ENCODE measurements at regions not wholly inside any gene's neighbourhood (a gene's known extent, or its start where the extent isn't known, plus 50 kb on each side); places are given as distances from the start of the nearest gene placed in this dataset.

- Histone ChIP-seq H3K27me3 (ENCODE audit: control insufficient read depth in 3 of 3, insufficient read depth in 3 of 3, low read length in 3 of 3) (no peaks in the 10 kb centered on the region), H3K9me3 (ENCODE audit: control insufficient read depth in 3 of 3, low read length in 3 of 3) (no peaks in the 10 kb centered on the region), H3K36me3 (ENCODE audit: control insufficient read depth in 3 of 3, insufficient read depth in 3 of 3, low read length in 3 of 3) (no peaks in the 10 kb centered on the region), H3K9ac (ENCODE audit: low read depth in 1 of 3, low read length in 3 of 3) (peak overlapping the region in 1 of 3 donors; percentile 60), H3K4me1 (ENCODE audit: control insufficient read depth in 3 of 3, insufficient read depth in 3 of 3, low read length in 3 of 3) (peaks cover 32 to 43% (median 33%) of the 10 kb centered on the region in 3 donors), H3K4me3 (ENCODE audit: low read length in 3 of 3) (peak overlapping the region in 1 of 3 donors; percentile 11), H3K27ac (ENCODE audit: low read depth, low read length) (peak overlapping the region; percentile 47)
These were observed 178.5 kb downstream of the GLI2 start for GRCh38 chr2:120913972-120914838.

- Histone ChIP-seq H3K4me1 (ENCODE audit: control insufficient read depth in 3 of 3, insufficient read depth in 3 of 3, low read length in 3 of 3) (peaks cover 40 to 50% (median 40%) of the 10 kb centered on the region in 3 donors), H3K36me3 (ENCODE audit: control insufficient read depth in 3 of 3, insufficient read depth in 3 of 3, low read length in 3 of 3) (no peaks in the 10 kb centered on the region), H3K9ac (ENCODE audit: low read depth in 1 of 3, low read length in 3 of 3) (peak overlapping the region in 2 of 3 donors; percentile 33 to 60), H3K27me3 (ENCODE audit: control insufficient read depth in 3 of 3, insufficient read depth in 3 of 3, low read length in 3 of 3) (no peaks in the 10 kb centered on the region), H3K9me3 (ENCODE audit: control insufficient read depth in 3 of 3, low read length in 3 of 3) (no peaks in the 10 kb centered on the region), H3K4me3 (ENCODE audit: low read length in 3 of 3) (peak overlapping the region in 2 of 3 donors; percentile 11 to 29), H3K27ac (ENCODE audit: low read depth, low read length) (peak overlapping the region; percentile 47)
These were observed 179.3 kb downstream of the GLI2 start for GRCh38 chr2:120914839-120915521.

- Histone ChIP-seq H3K9me3 (ENCODE audit: control insufficient read depth in 3 of 3, low read length in 3 of 3) (no peaks in the 10 kb centered on the region), H3K36me3 (ENCODE audit: control insufficient read depth in 3 of 3, insufficient read depth in 3 of 3, low read length in 3 of 3) (no peaks in the 10 kb centered on the region), H3K4me3 (ENCODE audit: low read length in 3 of 3) (peak overlapping the region in 2 of 3 donors; percentile 9 to 29), H3K27me3 (ENCODE audit: control insufficient read depth in 3 of 3, insufficient read depth in 3 of 3, low read length in 3 of 3) (no peaks in the 10 kb centered on the region), H3K27ac (ENCODE audit: low read depth, low read length) (peak overlapping the region; percentile 47), H3K4me1 (ENCODE audit: control insufficient read depth in 3 of 3, insufficient read depth in 3 of 3, low read length in 3 of 3) (peaks cover 44 to 57% (median 47%) of the 10 kb centered on the region in 3 donors), H3K9ac (ENCODE audit: low read depth in 1 of 3, low read length in 3 of 3) (peak overlapping the region in 1 of 3 donors; percentile 21)
These were observed 180.0 kb downstream of the GLI2 start for GRCh38 chr2:120915670-120916069.

- Histone ChIP-seq H3K27me3 (ENCODE audit: control insufficient read depth in 3 of 3, insufficient read depth in 3 of 3, low read length in 3 of 3) (no peaks in the 10 kb centered on the region), H3K4me1 (ENCODE audit: control insufficient read depth in 3 of 3, insufficient read depth in 3 of 3, low read length in 3 of 3) (peaks cover 44 to 61% (median 52%) of the 10 kb centered on the region in 3 donors), H3K9me3 (ENCODE audit: control insufficient read depth in 3 of 3, low read length in 3 of 3) (no peaks in the 10 kb centered on the region), H3K36me3 (ENCODE audit: control insufficient read depth in 3 of 3, insufficient read depth in 3 of 3, low read length in 3 of 3) (no peaks in the 10 kb centered on the region), H3K4me3 (ENCODE audit: low read length in 3 of 3) (no peak overlapping the region), H3K27ac (ENCODE audit: low read depth, low read length) (no peak overlapping the region), H3K9ac (ENCODE audit: low read depth in 1 of 3, low read length in 3 of 3) (no peak overlapping the region)
These were observed 180.8 kb downstream of the GLI2 start for GRCh38 chr2:120916446-120916845.

- no peak overlapping the region for H3K4me3 ChIP-seq (ENCODE audit: low read length in 3 of 3)
- peaks cover 37 to 61% (median 48%) of the 10 kb centered on the region in 3 donors for H3K4me1 ChIP-seq (ENCODE audit: control insufficient read depth in 3 of 3, insufficient read depth in 3 of 3, low read length in 3 of 3)
- H3K27me3 ChIP-seq (ENCODE audit: control insufficient read depth in 3 of 3, insufficient read depth in 3 of 3, low read length in 3 of 3): no peaks in the 10 kb centered on the region
- no peak overlapping the region for H3K9ac ChIP-seq (ENCODE audit: low read depth in 1 of 3, low read length in 3 of 3)
- no peaks in the 10 kb centered on the region for H3K36me3 ChIP-seq (ENCODE audit: control insufficient read depth in 3 of 3, insufficient read depth in 3 of 3, low read length in 3 of 3)
- H3K27ac ChIP-seq (ENCODE audit: low read depth, low read length): no peak overlapping the region
- H3K9me3 ChIP-seq (ENCODE audit: control insufficient read depth in 3 of 3, low read length in 3 of 3): no peaks in the 10 kb centered on the region
These were observed 182.2 kb downstream of the GLI2 start for GRCh38 chr2:120917886-120918285.

- no peak overlapping the region for H3K4me3 ChIP-seq (ENCODE audit: low read length in 3 of 3)
- H3K4me1 ChIP-seq (ENCODE audit: control insufficient read depth in 3 of 3, insufficient read depth in 3 of 3, low read length in 3 of 3): peaks cover 33 to 54% (median 40%) of the 10 kb centered on the region in 3 donors
- peak overlapping the region in 1 of 3 donors; percentile 54 for H3K9ac ChIP-seq (ENCODE audit: low read depth in 1 of 3, low read length in 3 of 3)
- H3K27ac ChIP-seq (ENCODE audit: low read depth, low read length): no peak overlapping the region
- H3K9me3 ChIP-seq (ENCODE audit: control insufficient read depth in 3 of 3, low read length in 3 of 3): no peaks in the 10 kb centered on the region
- H3K36me3 ChIP-seq (ENCODE audit: control insufficient read depth in 3 of 3, insufficient read depth in 3 of 3, low read length in 3 of 3): peaks cover 0 to 4% (median 0%) of the 10 kb centered on the region in 3 donors
- no peaks in the 10 kb centered on the region for H3K27me3 ChIP-seq (ENCODE audit: control insufficient read depth in 3 of 3, insufficient read depth in 3 of 3, low read length in 3 of 3)
These were observed 183.5 kb downstream of the GLI2 start for GRCh38 chr2:120919216-120919615.

- H3K4me3 ChIP-seq (ENCODE audit: low read length in 3 of 3): peak overlapping the region in 1 of 3 donors; percentile 6
- peaks cover 26 to 47% (median 34%) of the 10 kb centered on the region in 3 donors for H3K4me1 ChIP-seq (ENCODE audit: control insufficient read depth in 3 of 3, insufficient read depth in 3 of 3, low read length in 3 of 3)
- H3K27me3 ChIP-seq (ENCODE audit: control insufficient read depth in 3 of 3, insufficient read depth in 3 of 3, low read length in 3 of 3): no peaks in the 10 kb centered on the region
- peaks cover 0 to 4% (median 0%) of the 10 kb centered on the region in 3 donors for H3K36me3 ChIP-seq (ENCODE audit: control insufficient read depth in 3 of 3, insufficient read depth in 3 of 3, low read length in 3 of 3)
- H3K9me3 ChIP-seq (ENCODE audit: control insufficient read depth in 3 of 3, low read length in 3 of 3): no peaks in the 10 kb centered on the region
- peak overlapping the region; percentile 29 to 54 (median 30) for H3K9ac ChIP-seq (ENCODE audit: low read depth in 1 of 3, low read length in 3 of 3)
- H3K27ac ChIP-seq (ENCODE audit: low read depth, low read length): peak overlapping the region; percentile 83
These were observed 184.2 kb downstream of the GLI2 start for GRCh38 chr2:120919771-120920453.

GRCh38 chr2:120920454-120921148 lies 184.9 kb downstream of the GLI2 start:
- H3K9me3 ChIP-seq (ENCODE audit: control insufficient read depth in 3 of 3, low read length in 3 of 3): no peaks in the 10 kb centered on the region
- peak overlapping the region; percentile 29 to 40 (median 30) for H3K9ac ChIP-seq (ENCODE audit: low read depth in 1 of 3, low read length in 3 of 3)
- H3K4me3 ChIP-seq (ENCODE audit: low read length in 3 of 3): peak overlapping the region in 1 of 3 donors; percentile 47
- no peaks in the 10 kb centered on the region for H3K27me3 ChIP-seq (ENCODE audit: control insufficient read depth in 3 of 3, insufficient read depth in 3 of 3, low read length in 3 of 3)
- peak overlapping the region; percentile 83 for H3K27ac ChIP-seq (ENCODE audit: low read depth, low read length)
- peaks cover 19 to 40% (median 27%) of the 10 kb centered on the region in 3 donors for H3K4me1 ChIP-seq (ENCODE audit: control insufficient read depth in 3 of 3, insufficient read depth in 3 of 3, low read length in 3 of 3)
- peaks cover 0 to 4% (median 0%) of the 10 kb centered on the region in 3 donors for H3K36me3 ChIP-seq (ENCODE audit: control insufficient read depth in 3 of 3, insufficient read depth in 3 of 3, low read length in 3 of 3)

- H3K27me3 ChIP-seq (ENCODE audit: control insufficient read depth in 3 of 3, insufficient read depth in 3 of 3, low read length in 3 of 3): no peaks in the 10 kb centered on the region
- H3K9ac ChIP-seq (ENCODE audit: low read depth in 1 of 3, low read length in 3 of 3): no peak overlapping the region
- H3K27ac ChIP-seq (ENCODE audit: low read depth, low read length): no peak overlapping the region
- H3K36me3 ChIP-seq (ENCODE audit: control insufficient read depth in 3 of 3, insufficient read depth in 3 of 3, low read length in 3 of 3): peaks cover 0 to 4% (median 0%) of the 10 kb centered on the region in 3 donors
- H3K4me3 ChIP-seq (ENCODE audit: low read length in 3 of 3): no peak overlapping the region
- H3K4me1 ChIP-seq (ENCODE audit: control insufficient read depth in 3 of 3, insufficient read depth in 3 of 3, low read length in 3 of 3): peaks cover 13 to 32% (median 23%) of the 10 kb centered on the region in 3 donors
- no peaks in the 10 kb centered on the region for H3K9me3 ChIP-seq (ENCODE audit: control insufficient read depth in 3 of 3, low read length in 3 of 3)
These were observed 185.8 kb downstream of the GLI2 start for GRCh38 chr2:120921457-120921856.

Measured in skeletal muscle tissue (tissue), 3 donors.